OCI-LY1 (cell line): ENCODE measurements at regions not wholly inside any gene's neighbourhood (a gene's known extent, or its start where the extent isn't known, plus 50 kb on each side); places are given as distances from the start of the nearest gene placed in this dataset.
"Not testable (repeated sequence)": the region's sequence is repeated elsewhere in the genome, so short reads cannot be mapped to it uniquely, and the experiment has no call there.

Source experiments
- H2AFZ ChIP-seq: fragments of 200-600 bp; sonication (generic), shearing (Covaris generic); 2 replicates; pipeline ENCODE4 v1.6.0; 2014; ENCODE audit warnings: antibody characterized with exemption, mild to moderate bottlenecking, low read length
- H3F3A ChIP-seq: fragments of 200-600 bp; sonication (generic), shearing (Covaris generic); 2 replicates; pipeline ENCODE4 v1.6.0; 2014; ENCODE audit warnings: mild to moderate bottlenecking, antibody characterized with exemption, low read length, moderate library complexity; ENCODE audit not compliant: insufficient read depth
- H3K27ac ChIP-seq: fragments of 200-600 bp; sonication (generic); 2 replicates; pipeline ENCODE4 v1.5.1; 2014; ENCODE audit warnings: low read length, mixed run types, mild to moderate bottlenecking, low read depth; ENCODE audit not compliant: poor library complexity, severe bottlenecking
- H3K27me3 ChIP-seq: fragments of 200-600 bp; sonication (generic); 2 replicates; pipeline ENCODE4 v1.6.0; 2014; ENCODE audit warnings: antibody characterized with exemption, mild to moderate bottlenecking, low read length, moderate library complexity; ENCODE audit not compliant: insufficient read depth
- H3K36me3 ChIP-seq: fragments of 200-600 bp; sonication (generic); 2 replicates; pipeline ENCODE4 v1.6.1; 2014; ENCODE audit warnings: mild to moderate bottlenecking, antibody characterized with exemption, low read length, moderate library complexity, mixed read lengths; ENCODE audit not compliant: insufficient read depth
- H3K4me1 ChIP-seq: fragments of 200-600 bp; sonication (generic); 2 replicates; pipeline ENCODE4 v1.5.1; 2014; ENCODE audit warnings: mild to moderate bottlenecking, low read length, moderate library complexity; ENCODE audit not compliant: insufficient read depth, severe bottlenecking
- H3K4me2 ChIP-seq: fragments of 200-600 bp; sonication (generic), shearing (Covaris generic); 2 replicates; pipeline ENCODE4 v1.6.1; 2014; ENCODE audit warnings: low read length
- H3K4me3 ChIP-seq: fragments of 200-600 bp; sonication (generic); 2 replicates; pipeline ENCODE4 v1.5.1; 2014; ENCODE audit warnings: low read length, low read depth, mild to moderate bottlenecking, mixed read lengths; ENCODE audit not compliant: poor library complexity, severe bottlenecking
- H3K79me2 ChIP-seq: fragments of 200-600 bp; shearing (Covaris generic); 2 replicates; pipeline ENCODE4 v1.6.1; 2016; ENCODE audit warnings: mixed run types, low read length, mixed read lengths; ENCODE audit not compliant: insufficient read depth
- H3K9ac ChIP-seq: fragments of 200-600 bp; sonication (generic), shearing (Covaris generic); 2 replicates; pipeline ENCODE4 v1.6.1; 2014; ENCODE audit warnings: mild to moderate bottlenecking, low read length, mixed read lengths
- H3K9me2 ChIP-seq: fragments of 200-600 bp; sonication (generic), shearing (Covaris generic); 2 replicates; pipeline ENCODE4 v1.6.1; 2014; ENCODE audit warnings: low read depth, mild to moderate bottlenecking, low read length, mixed read lengths
- H3K9me3 ChIP-seq: fragments of 200-600 bp; shearing (Covaris generic); 2 replicates; pipeline ENCODE4 v1.6.1; 2014; ENCODE audit warnings: low read length, mixed read lengths
- H4K20me1 ChIP-seq: fragments of 200-600 bp; sonication (generic), shearing (Covaris generic); 2 replicates; pipeline ENCODE4 v1.6.0; 2016; ENCODE audit warnings: mild to moderate bottlenecking, low read length; ENCODE audit not compliant: insufficient read depth
- CTCF ChIP-seq: fragments of 200-600 bp; sonication (generic), shearing (Covaris generic); IDR thresholded peaks from 2 replicates; pipeline ENCODE4 v1.5.1; 2017; ENCODE audit warnings: mild to moderate bottlenecking, antibody characterized with exemption, low read length, moderate library complexity, mixed read lengths
- EZH2 ChIP-seq: fragments of 200-600 bp; sonication (generic), shearing (Covaris generic); IDR thresholded peaks from 2 replicates; pipeline ENCODE4 v1.8.0; 2017; ENCODE audit warnings: borderline replicate concordance, mixed run types, mild to moderate bottlenecking, antibody characterized with exemption, low read length, moderate library complexity, mixed read lengths

GRCh38 chr15:77889009-77889806 is 188.3 kb downstream of the TBC1D2B start:
- H3F3A ChIP-seq: no peaks in the 10 kb centered on the region
- no peak for TF ChIP-seq CTCF
- H3K27ac ChIP-seq: no peak overlapping the region
- no peak overlapping the region for H3K9ac ChIP-seq
- H2AFZ ChIP-seq: no peak overlapping the region
- no peaks in the 10 kb centered on the region for H3K79me2 ChIP-seq
- H3K9me2 ChIP-seq: no peaks in the 10 kb centered on the region
- H3K27me3 ChIP-seq: no peaks in the 10 kb centered on the region
- H3K4me3 ChIP-seq: no peak overlapping the region
- H4K20me1 ChIP-seq: no peaks in the 10 kb centered on the region
- no peaks in the 10 kb centered on the region for H3K9me3 ChIP-seq
- no peak overlapping the region for H3K4me2 ChIP-seq
- no peaks in the 10 kb centered on the region for H3K4me1 ChIP-seq
- H3K36me3 ChIP-seq: no peaks in the 10 kb centered on the region

GRCh38 chr15:77887563-77888429 is 189.7 kb downstream of the TBC1D2B start:
- H3K9ac ChIP-seq, H3K4me3 ChIP-seq, H3K36me3 ChIP-seq, H3K27ac ChIP-seq, H3F3A ChIP-seq, H2AFZ ChIP-seq, H4K20me1 ChIP-seq, H3K4me1 ChIP-seq, H3K9me3 ChIP-seq, H3K9me2 ChIP-seq, H3K79me2 ChIP-seq, H3K27me3 ChIP-seq, H3K4me2 ChIP-seq: not testable (repeated sequence)

GRCh38 chr15:77886805-77887448 is 190.6 kb downstream of the TBC1D2B start:
- H3K4me1 ChIP-seq: no peaks in the 10 kb centered on the region

GRCh38 chr15:77885877-77886500 is 191.5 kb downstream of the TBC1D2B start:
- H3K4me1 ChIP-seq, H3K4me3 ChIP-seq, H3K9ac ChIP-seq, H3K79me2 ChIP-seq, H3K36me3 ChIP-seq, H3K4me2 ChIP-seq, H3K9me3 ChIP-seq, H3F3A ChIP-seq, H3K27me3 ChIP-seq, H3K27ac ChIP-seq, H3K9me2 ChIP-seq, H2AFZ ChIP-seq, H4K20me1 ChIP-seq: not testable (repeated sequence)

More at GRCh38 chr15:77886805-77887448, 190.6 kb downstream of the TBC1D2B start:
- H2AFZ ChIP-seq: no peak overlapping the region
- H4K20me1 ChIP-seq: no peaks in the 10 kb centered on the region
- no peaks in the 10 kb centered on the region for H3F3A ChIP-seq
- H3K9me2 ChIP-seq: no peaks in the 10 kb centered on the region
- H3K27ac ChIP-seq: no peak overlapping the region
- no peak overlapping the region for H3K9ac ChIP-seq
- H3K36me3 ChIP-seq: no peaks in the 10 kb centered on the region
- no peak overlapping the region for H3K4me2 ChIP-seq
- no peaks in the 10 kb centered on the region for H3K79me2 ChIP-seq
- H3K9me3 ChIP-seq: no peaks in the 10 kb centered on the region
- no peak overlapping the region for H3K4me3 ChIP-seq
- TF ChIP-seq EZH2 (no peak), CTCF (no peak)
- H3K27me3 ChIP-seq: no peaks in the 10 kb centered on the region

DNA sequence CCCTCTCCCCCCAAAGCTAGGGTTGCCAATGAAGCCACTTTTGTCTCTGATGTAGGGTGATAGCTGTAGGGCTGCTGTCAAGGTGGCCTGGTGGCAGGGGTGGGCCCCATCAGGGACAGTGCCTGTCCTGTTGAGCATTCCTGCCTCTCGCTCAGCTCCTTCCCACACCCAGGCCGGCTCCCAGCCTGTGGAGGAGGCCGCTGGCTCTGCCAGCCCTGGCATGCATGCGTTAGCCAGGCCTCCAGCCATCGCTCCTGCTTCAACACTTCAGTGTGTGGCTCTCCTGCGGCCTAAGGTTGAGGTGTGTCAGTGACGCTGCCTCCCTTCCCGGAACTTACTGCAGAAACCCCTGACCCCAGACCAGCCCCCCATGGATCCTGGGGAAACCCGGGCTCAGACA is 194.5 kb downstream of the TBC1D2B start:
- H3K4me3 ChIP-seq, H3K9me3 ChIP-seq, H3K4me2 ChIP-seq, H3K79me2 ChIP-seq, H3K36me3 ChIP-seq, H3K9ac ChIP-seq, H3K4me1 ChIP-seq, H4K20me1 ChIP-seq, H3K27ac ChIP-seq, H3K9me2 ChIP-seq, H3K27me3 ChIP-seq, H2AFZ ChIP-seq, H3F3A ChIP-seq: not testable (repeated sequence)
